Lung microvascular endothelial cell (primary cell): ENCODE measurements at regions not wholly inside any gene's neighbourhood (a gene's known extent, or its start where the extent isn't known, plus 50 kb on each side); places are given as distances from the start of the nearest gene placed in this dataset.
"Not testable (repeated sequence)": the region's sequence is repeated elsewhere in the genome, so short reads cannot be mapped to it uniquely, and the experiment has no call there.

Experiments used
- DNase-seq, 2 donors: peaks; one replicate each; pipeline versions ENCODE4 v3.0.0 to v3.0.0-alpha.2; 2010; ENCODE audit warnings: low read depth in 2 of 2

- DNase-seq: not testable (repeated sequence)
Measured at GRCh38 chr3:130151555-130151954, 69.9 kb downstream of the ALG1L2 start.

- not testable (repeated sequence) for DNase-seq
Measured at GRCh38 chr3:130153247-130153646, 71.6 kb downstream of the ALG1L2 start.

GRCh38 chr3:130155464-130155863 lies 73.8 kb downstream of the ALG1L2 start:
- DNase-seq: not testable (repeated sequence)

- not testable (repeated sequence) for DNase-seq
Measured at GRCh38 chr3:130166856-130167255, 85.2 kb downstream of the ALG1L2 start.

GRCh38 chr3:130175195-130175594 lies 93.6 kb downstream of the ALG1L2 start:
- DNase-seq: not testable (repeated sequence)

- not testable (repeated sequence) for DNase-seq
Measured at GRCh38 chr3:130176476-130177256, 95.0 kb downstream of the ALG1L2 start.

- DNase-seq: not testable (repeated sequence)
Measured at GRCh38 chr3:130178835-130179234, 97.2 kb downstream of the ALG1L2 start.

GRCh38 chr3:130179353-130179970 lies 97.8 kb downstream of the ALG1L2 start:
- peak in 1 of 2 donors; percentile 3 for DNase-seq

GRCh38 chr3:130182475-130182874 lies 100.8 kb downstream of the ALG1L2 start:
- not testable (repeated sequence) for DNase-seq

GRCh38 chr3:130183689-130184088 lies 102.1 kb downstream of the ALG1L2 start:
- DNase-seq: not testable (repeated sequence)

- DNase-seq: not testable (repeated sequence)
Measured at GRCh38 chr3:130184152-130185024, 102.8 kb downstream of the ALG1L2 start.

GRCh38 chr3:130201272-130201671 lies 119.6 kb downstream of the ALG1L2 start:
- not testable (repeated sequence) for DNase-seq

GRCh38 chr3:130203633-130204032 lies 122.0 kb downstream of the ALG1L2 start:
- not testable (repeated sequence) for DNase-seq

GRCh38 chr3:130227540-130227939 lies 117.9 kb upstream of the COL6A5 start:
- DNase-seq: no peak

- peak; percentile 6 to 10 for DNase-seq
Measured at GRCh38 chr3:130242850-130243569, 102.5 kb upstream of the COL6A5 start.

GRCh38 chr3:130243808-130244207 lies 101.7 kb upstream of the COL6A5 start:
- DNase-seq: no peak

- DNase-seq: no peak
Measured at GRCh38 chr3:130250982-130251381, 94.5 kb upstream of the COL6A5 start.

GRCh38 chr3:130255442-130255841 lies 90.0 kb upstream of the COL6A5 start:
- no peak for DNase-seq

- no peak for DNase-seq
Measured at GRCh38 chr3:130256821-130257340, 88.6 kb upstream of the COL6A5 start.

- no peak for DNase-seq
Measured at GRCh38 chr3:130258532-130258952, 86.9 kb upstream of the COL6A5 start.
